ENCODE measurements at regions not wholly inside any gene's neighbourhood (a gene's known extent, or its start where the extent isn't known, plus 50 kb on each side); places are given as distances from the start of the nearest gene placed in this dataset.

DNA sequence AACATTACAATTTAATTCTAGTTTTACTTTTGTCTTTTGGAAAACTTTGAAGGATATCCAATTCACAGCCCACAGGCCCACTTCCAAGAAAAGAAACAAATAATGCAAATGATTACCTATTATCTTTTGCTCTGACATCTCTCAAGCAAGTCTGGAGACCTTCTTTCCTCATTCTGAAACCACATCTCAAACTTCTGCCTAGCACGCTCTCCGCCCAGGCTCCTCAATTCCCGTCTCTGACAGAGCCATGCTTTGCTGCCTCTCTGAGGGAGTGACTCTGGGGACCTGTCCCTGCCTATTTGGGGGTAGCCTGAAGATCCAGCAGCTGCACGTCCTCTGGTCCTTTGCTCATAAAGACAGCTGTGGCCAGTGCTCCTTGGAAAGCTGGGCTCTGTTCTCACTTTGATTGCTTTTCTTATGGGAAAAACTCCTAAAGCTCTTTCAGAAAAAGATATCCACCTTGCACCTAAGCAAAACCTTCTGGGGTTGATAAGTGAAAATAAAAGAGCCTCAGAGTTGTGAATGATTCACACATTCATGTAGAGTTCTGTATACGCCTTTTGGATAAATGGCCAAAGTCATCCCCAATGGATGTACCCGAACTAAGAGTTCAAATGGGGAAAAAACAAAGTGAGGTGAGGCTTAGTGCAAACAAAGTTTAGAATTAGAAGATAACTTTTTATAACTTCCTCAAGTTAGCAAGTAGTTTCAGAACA is 72.4 kb upstream of the TNIP3 start:
- WGBS, 2 experiments (ENCODE audit: low coverage in 1 of 2, low lambda C conversion rate in 2 of 2, missing lambda C conversion rate in 2 of 2): 91% methylated on average over 6 of the region's 6 CpGs
- Histone ChIP-seq H3K9ac (no peak overlapping the region), H3K4me3 (no peak overlapping the region), H3K9me2 (ENCODE audit: insufficient read depth) (no peaks in the 10 kb centered on the region), H4K20me1 (ENCODE audit: insufficient read depth) (no peaks in the 10 kb centered on the region), H3K79me2 (ENCODE audit: insufficient read depth) (no peaks in the 10 kb centered on the region), H3F3A (ENCODE audit: insufficient read depth) (no peaks in the 10 kb centered on the region), H2AFZ (no peak overlapping the region), H3K36me3 (ENCODE audit: low read depth) (no peaks in the 10 kb centered on the region), H3K9me3 (ENCODE audit: low read depth) (no peaks in the 10 kb centered on the region), H3K4me2 (ENCODE audit: unreplicated experiment) (no peak overlapping the region), H3K27ac (no peak overlapping the region), H3K4me1 (ENCODE audit: insufficient read depth) (peaks cover 7% of the 10 kb centered on the region; the same call in 1 of the 2 replicates), H3K27me3 (replicated peaks; ENCODE audit: insufficient read depth) (no peaks in the 10 kb centered on the region)
- in situ Hi-C loops (cut with MboI): no loop called here
- no peak for DNase-seq
- TF ChIP-seq EZH2phosphoT487 (IDR thresholded peaks at IDR 0.05; ENCODE audit: insufficient read depth, low read depth) (no peak), EZH2 (IDR thresholded peaks at IDR 0.05; ENCODE audit: insufficient read depth, poor library complexity, severe bottlenecking) (no peak)

DNA sequence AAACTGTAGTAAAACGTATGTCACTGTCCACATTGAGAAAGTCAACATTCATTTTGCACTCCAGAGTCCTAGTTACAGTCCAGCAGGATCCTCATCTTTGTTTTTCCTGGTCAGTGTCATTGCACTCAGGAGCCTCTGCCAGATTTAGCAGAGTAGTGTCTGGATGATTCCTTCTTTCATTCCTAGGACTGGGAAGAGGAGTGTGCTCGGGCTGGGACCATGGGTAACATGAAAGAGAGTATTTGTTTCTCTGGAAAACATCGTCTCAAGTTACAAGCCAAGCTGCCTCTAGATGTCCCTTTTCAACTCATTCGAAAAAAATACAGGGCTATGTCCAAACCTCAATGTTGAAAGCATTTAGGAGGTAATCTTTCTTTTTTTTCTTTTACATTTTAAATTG is 69.9 kb upstream of the TNIP3 start:
- no peaks in the 10 kb centered on the region for H3K9me3 ChIP-seq (ENCODE audit: low read depth)
- H3F3A ChIP-seq (ENCODE audit: insufficient read depth): no peaks in the 10 kb centered on the region
- no peak overlapping the region for H3K9ac ChIP-seq
- TF ChIP-seq EZH2phosphoT487 (IDR thresholded peaks at IDR 0.05; ENCODE audit: insufficient read depth, low read depth) (no peak), EZH2 (IDR thresholded peaks at IDR 0.05; ENCODE audit: insufficient read depth, poor library complexity, severe bottlenecking) (no peak)
- no peak overlapping the region for H3K27ac ChIP-seq
- H3K4me2 ChIP-seq (ENCODE audit: unreplicated experiment): no peak overlapping the region
- no peaks in the 10 kb centered on the region for H3K36me3 ChIP-seq (ENCODE audit: low read depth)
- H2AFZ ChIP-seq: no peak overlapping the region
- in situ Hi-C loops (cut with MboI): no loop called here
- H4K20me1 ChIP-seq (ENCODE audit: insufficient read depth): no peaks in the 10 kb centered on the region
- no peaks in the 10 kb centered on the region for H3K9me2 ChIP-seq (ENCODE audit: insufficient read depth)
- H3K4me1 ChIP-seq (ENCODE audit: insufficient read depth): no peaks in the 10 kb centered on the region
- H3K27me3 ChIP-seq (replicated peaks; ENCODE audit: insufficient read depth): no peaks in the 10 kb centered on the region
- H3K79me2 ChIP-seq (ENCODE audit: insufficient read depth): no peaks in the 10 kb centered on the region
- H3K4me3 ChIP-seq: no peak overlapping the region
- 34 to 46% methylated on average over 4 of the region's 4 CpGs for WGBS, 2 experiments (ENCODE audit: low coverage in 1 of 2, low lambda C conversion rate in 2 of 2, missing lambda C conversion rate in 2 of 2)
- no peak for DNase-seq

DNA sequence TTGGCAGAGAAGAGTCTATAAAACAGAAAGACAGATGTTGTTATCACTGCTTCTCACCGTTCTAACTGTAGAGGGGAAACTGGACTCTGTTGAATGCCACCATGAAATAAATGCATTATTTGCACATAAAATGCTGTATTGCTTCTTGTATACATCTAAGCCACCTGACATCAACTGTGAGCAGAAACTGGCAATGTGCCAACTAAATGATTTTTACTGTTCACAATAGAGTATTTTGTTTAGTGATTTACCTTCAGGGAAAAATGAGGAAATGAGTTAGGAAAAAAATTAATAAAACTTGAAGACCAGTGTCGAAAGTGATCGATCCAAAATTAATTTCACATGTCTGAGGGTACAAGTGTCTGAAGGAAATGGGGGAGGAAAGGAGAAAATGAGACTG is 65.9 kb upstream of the TNIP3 start:
- TF ChIP-seq EZH2 (IDR thresholded peaks at IDR 0.05; ENCODE audit: insufficient read depth, poor library complexity, severe bottlenecking): no peak
- no peak for TF ChIP-seq EZH2phosphoT487 (IDR thresholded peaks at IDR 0.05; ENCODE audit: insufficient read depth, low read depth)

DNA sequence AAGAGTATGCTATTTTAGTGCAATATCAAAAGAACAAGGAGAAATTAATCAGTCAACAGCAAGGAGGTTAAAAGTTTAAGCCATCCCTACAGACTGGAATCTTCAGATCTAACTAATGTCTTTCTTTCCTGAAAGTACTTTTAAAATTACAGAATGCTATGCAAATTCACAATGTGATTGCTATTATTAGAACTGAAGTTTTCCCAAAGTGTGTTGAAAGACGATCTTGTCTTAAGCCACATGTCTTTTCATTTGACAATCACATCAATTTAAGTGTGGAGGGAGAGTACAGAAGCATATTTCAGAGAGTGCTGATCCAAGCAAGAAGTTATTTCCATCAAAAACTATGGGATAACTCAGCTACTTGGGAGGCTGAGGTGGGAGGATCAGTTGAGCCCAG is 64.7 kb upstream of the TNIP3 start:
- Histone ChIP-seq H2AFZ (no peak overlapping the region; the same call in 1 of the 2 replicates), H3K79me2 (ENCODE audit: insufficient read depth) (no peaks in the 10 kb centered on the region), H3K27ac (no peak overlapping the region), H3F3A (ENCODE audit: insufficient read depth) (no peaks in the 10 kb centered on the region), H3K36me3 (ENCODE audit: low read depth) (no peaks in the 10 kb centered on the region), H3K4me3 (no peak overlapping the region), H3K27me3 (replicated peaks; ENCODE audit: insufficient read depth) (no peaks in the 10 kb centered on the region), H3K4me1 (ENCODE audit: insufficient read depth) (no peaks in the 10 kb centered on the region), H3K9me2 (ENCODE audit: insufficient read depth) (no peaks in the 10 kb centered on the region), H3K9me3 (ENCODE audit: low read depth) (no peaks in the 10 kb centered on the region), H4K20me1 (ENCODE audit: insufficient read depth) (no peaks in the 10 kb centered on the region), H3K9ac (no peak overlapping the region), H3K4me2 (ENCODE audit: unreplicated experiment) (no peak overlapping the region)
- in situ Hi-C loops (cut with MboI): no loop called here
- WGBS, 2 experiments (ENCODE audit: low coverage in 1 of 2, low lambda C conversion rate in 2 of 2, missing lambda C conversion rate in 2 of 2): 12 to 14% methylated on average over 1 of the region's 1 CpG
- TF ChIP-seq EZH2 (IDR thresholded peaks at IDR 0.05; ENCODE audit: insufficient read depth, poor library complexity, severe bottlenecking) (no peak), EZH2phosphoT487 (IDR thresholded peaks at IDR 0.05; ENCODE audit: insufficient read depth, low read depth) (no peak)
- DNase-seq: no peak

More for the DNA sequence above, 65.9 kb upstream of the TNIP3 start:
- H3K4me3 ChIP-seq: no peak overlapping the region
- H2AFZ ChIP-seq: no peak overlapping the region
- no peaks in the 10 kb centered on the region for H3K27me3 ChIP-seq (replicated peaks; ENCODE audit: insufficient read depth)
- DNase-seq: no peak
- H3K9me3 ChIP-seq (ENCODE audit: low read depth): no peaks in the 10 kb centered on the region
- no peaks in the 10 kb centered on the region for H3F3A ChIP-seq (ENCODE audit: insufficient read depth)
- no peak overlapping the region for H3K4me2 ChIP-seq (ENCODE audit: unreplicated experiment)
- H3K4me1 ChIP-seq (ENCODE audit: insufficient read depth): no peaks in the 10 kb centered on the region
- H3K27ac ChIP-seq: no peak overlapping the region
- H3K9ac ChIP-seq: no peak overlapping the region
- H3K79me2 ChIP-seq (ENCODE audit: insufficient read depth): no peaks in the 10 kb centered on the region
- H3K9me2 ChIP-seq (ENCODE audit: insufficient read depth): no peaks in the 10 kb centered on the region
- 54 to 58% methylated on average over 3 of the region's 3 CpGs for WGBS, 2 experiments (ENCODE audit: low coverage in 1 of 2, low lambda C conversion rate in 2 of 2, missing lambda C conversion rate in 2 of 2)
- in situ Hi-C loops (cut with MboI): no loop called here
- no peaks in the 10 kb centered on the region for H4K20me1 ChIP-seq (ENCODE audit: insufficient read depth)
- no peaks in the 10 kb centered on the region for H3K36me3 ChIP-seq (ENCODE audit: low read depth)

All from GM23248 (cell line).